Rectal smooth muscle tissue (tissue), 1 donor: ENCODE measurements at regions not wholly inside any gene's neighbourhood (a gene's known extent, or its start where the extent isn't known, plus 50 kb on each side); places are given as distances from the start of the nearest gene placed in this dataset.
"Not testable (repeated sequence)": the region's sequence is repeated elsewhere in the genome, so short reads cannot be mapped to it uniquely, and the experiment has no call there.

Experiments used
- H3K27ac ChIP-seq: one replicate; pipeline ENCODE4 v1.7.0; 2013; ENCODE audit warnings: low read depth, low read length, inconsistent platforms
- H3K27me3 ChIP-seq: one replicate; pipeline ENCODE4 v1.7.0; 2013; ENCODE audit warnings: low read length; ENCODE audit not compliant: control insufficient read depth, insufficient read depth
- H3K36me3 ChIP-seq: one replicate; pipeline ENCODE4 v1.7.0; 2013; ENCODE audit warnings: low read length; ENCODE audit not compliant: control insufficient read depth, insufficient read depth
- H3K4me1 ChIP-seq: one replicate; pipeline ENCODE4 v1.7.0; 2013; ENCODE audit warnings: low read length; ENCODE audit not compliant: control insufficient read depth, insufficient read depth
- H3K4me3 ChIP-seq: one replicate; pipeline ENCODE4 v1.7.0; 2013; ENCODE audit warnings: low read length
- H3K9ac ChIP-seq: one replicate; pipeline ENCODE4 v1.7.0; 2013; ENCODE audit warnings: low read length

DNA sequence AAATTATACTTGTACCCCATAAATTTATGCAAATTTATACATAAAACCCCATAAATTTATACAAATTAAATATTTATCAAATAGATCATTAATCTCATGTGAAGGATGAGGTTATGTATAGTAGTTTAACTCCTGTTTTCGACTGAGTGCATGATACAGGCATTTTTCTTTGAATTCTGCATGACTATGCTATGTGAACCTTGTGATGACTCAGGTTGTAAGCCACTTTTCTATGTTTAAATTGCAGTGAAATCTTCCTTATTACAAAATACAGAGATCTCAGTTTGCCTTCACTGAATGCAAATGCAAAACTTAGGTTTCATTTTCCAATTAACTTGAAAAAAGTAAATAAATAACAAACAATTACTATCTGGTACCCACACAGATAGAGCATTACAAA lies 843.7 kb downstream of the CDH11 start:
- Histone ChIP-seq H3K9ac (no peak overlapping the region), H3K36me3 (no peaks in the 10 kb centered on the region), H3K4me1 (no peaks in the 10 kb centered on the region), H3K4me3 (no peak overlapping the region), H3K27me3 (no peaks in the 10 kb centered on the region), H3K27ac (no peak overlapping the region)

DNA sequence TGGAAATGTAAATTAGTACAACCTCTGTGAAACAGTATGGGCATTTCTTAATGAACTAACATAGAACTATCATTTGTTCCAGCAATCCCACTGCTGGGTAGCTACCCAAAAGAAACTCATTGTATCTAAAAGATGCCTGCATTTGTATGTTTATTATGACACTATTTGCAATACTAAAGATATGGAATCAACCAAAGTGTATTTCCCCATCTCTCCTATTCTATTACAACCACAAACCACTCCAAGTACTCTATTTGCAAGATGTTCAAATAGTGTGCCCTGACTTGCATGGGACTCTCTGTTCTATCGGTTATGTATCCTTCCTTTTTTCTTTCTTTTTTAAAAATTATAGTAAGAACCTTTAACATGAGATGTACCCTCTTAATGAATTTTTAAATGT lies 845.2 kb downstream of the CDH11 start:
- no peak overlapping the region for H3K9ac ChIP-seq
- H3K36me3 ChIP-seq, result no peaks in the 10 kb centered on the region
- H3K27me3 ChIP-seq, result no peaks in the 10 kb centered on the region
- H3K27ac ChIP-seq, result no peak overlapping the region
- H3K4me3 ChIP-seq, result no peak overlapping the region
- no peaks in the 10 kb centered on the region for H3K4me1 ChIP-seq

DNA sequence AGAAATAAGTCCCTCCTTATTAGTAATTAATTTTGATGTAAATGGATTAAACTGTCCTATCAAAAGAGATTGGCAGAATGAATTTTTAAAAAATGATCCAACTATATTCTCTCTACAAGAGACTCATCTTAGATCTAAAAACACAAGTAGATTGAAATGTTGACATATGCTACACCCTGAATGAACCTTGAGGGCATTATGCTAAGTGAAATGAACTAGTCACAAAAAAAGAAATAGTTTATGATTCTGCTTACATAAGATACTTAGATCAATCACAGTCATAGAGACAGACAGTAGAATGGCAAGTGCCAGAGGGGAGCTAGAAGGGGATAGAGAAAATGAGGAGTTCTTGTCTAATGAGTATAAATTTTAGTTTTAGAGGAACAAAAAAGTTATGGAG lies 849.8 kb downstream of the CDH11 start:
- no peaks in the 10 kb centered on the region for H3K36me3 ChIP-seq
- H3K9ac ChIP-seq, result no peak overlapping the region
- no peak overlapping the region for H3K4me3 ChIP-seq
- H3K27ac ChIP-seq, result no peak overlapping the region
- no peaks in the 10 kb centered on the region for H3K27me3 ChIP-seq
- no peaks in the 10 kb centered on the region for H3K4me1 ChIP-seq

DNA sequence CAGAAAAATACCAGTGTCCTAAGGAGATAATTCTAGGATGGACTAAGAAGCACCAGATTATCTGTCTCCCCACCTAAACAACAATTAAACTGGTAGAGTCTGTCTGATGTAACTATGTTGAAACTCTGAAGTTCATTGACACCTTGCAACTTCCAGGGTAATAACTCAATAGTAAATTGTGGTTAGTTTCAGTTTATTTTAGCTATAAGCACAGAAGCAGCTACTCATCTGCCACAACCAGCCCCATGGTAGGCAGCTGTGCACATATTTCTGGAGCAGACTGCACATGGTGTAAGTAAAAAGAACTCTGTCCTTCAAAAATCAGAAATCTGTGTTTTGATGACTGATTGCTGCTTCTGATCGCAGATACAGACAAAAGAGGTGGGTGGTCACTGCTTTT lies 852.1 kb downstream of the CDH11 start:
- Histone ChIP-seq H3K27ac (no peak overlapping the region), H3K4me3 (no peak overlapping the region), H3K4me1 (no peaks in the 10 kb centered on the region), H3K36me3 (no peaks in the 10 kb centered on the region), H3K27me3 (no peaks in the 10 kb centered on the region), H3K9ac (no peak overlapping the region)

DNA sequence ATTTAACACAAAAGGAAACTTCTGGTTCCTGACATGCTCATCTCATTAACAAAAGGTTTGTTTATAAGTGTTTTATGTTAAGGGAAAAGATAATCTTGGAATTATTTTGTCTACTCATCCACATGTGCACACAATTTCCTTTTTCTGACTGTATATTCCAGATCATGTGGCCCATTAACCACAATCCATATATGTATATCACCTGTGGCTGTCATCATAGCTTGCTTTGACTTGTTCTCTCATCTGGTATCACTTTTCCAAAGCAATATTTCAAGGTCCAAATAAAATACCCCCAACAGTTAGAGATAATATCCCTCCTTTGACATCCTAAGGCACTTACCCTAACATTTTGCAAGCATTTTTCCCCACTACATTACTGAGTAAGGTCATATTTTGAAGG lies 856.1 kb downstream of the CDH11 start:
- Histone ChIP-seq H3K27ac (no peak overlapping the region), H3K4me1 (no peaks in the 10 kb centered on the region), H3K4me3 (no peak overlapping the region), H3K9ac (no peak overlapping the region), H3K27me3 (no peaks in the 10 kb centered on the region), H3K36me3 (no peaks in the 10 kb centered on the region)

DNA sequence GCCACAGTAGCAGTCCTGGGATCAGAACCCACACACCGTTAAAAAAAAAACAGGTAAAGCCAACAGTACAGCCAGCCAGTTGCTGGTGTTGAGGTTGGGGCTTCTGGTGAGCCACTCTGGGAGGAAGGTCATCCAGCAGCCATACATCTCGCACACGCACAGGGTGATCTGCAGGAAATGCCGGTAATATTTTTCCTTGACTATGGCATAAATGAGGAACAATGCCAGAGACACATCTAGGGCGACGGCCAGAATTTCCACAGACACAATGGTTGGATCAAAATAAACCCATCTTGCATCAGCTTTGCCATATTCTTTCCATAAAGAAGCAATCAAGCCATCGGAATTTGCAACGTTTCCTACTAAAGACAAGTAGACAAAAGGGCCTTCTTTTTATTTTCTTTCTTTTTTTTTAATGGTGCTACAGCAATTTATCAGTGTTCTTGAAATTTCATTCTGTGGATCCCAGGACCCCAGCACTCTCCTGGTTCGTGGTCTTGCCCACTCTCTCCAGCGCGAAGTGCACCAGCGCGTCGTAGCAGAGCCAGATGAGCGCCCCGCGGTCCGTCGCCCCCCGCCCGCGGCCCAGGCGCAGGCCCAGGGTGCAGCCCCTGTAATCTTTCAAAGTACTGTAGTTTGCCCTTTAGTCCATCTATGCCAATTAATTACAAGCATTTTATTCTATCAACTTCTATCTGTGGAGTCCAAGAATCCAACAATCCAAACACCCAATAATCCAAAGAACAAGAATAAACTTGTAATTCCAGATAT lies 861.0 kb downstream of the CDH11 start:
- not testable (repeated sequence) for H3K4me1 ChIP-seq, H3K4me3 ChIP-seq, H3K27me3 ChIP-seq

DNA sequence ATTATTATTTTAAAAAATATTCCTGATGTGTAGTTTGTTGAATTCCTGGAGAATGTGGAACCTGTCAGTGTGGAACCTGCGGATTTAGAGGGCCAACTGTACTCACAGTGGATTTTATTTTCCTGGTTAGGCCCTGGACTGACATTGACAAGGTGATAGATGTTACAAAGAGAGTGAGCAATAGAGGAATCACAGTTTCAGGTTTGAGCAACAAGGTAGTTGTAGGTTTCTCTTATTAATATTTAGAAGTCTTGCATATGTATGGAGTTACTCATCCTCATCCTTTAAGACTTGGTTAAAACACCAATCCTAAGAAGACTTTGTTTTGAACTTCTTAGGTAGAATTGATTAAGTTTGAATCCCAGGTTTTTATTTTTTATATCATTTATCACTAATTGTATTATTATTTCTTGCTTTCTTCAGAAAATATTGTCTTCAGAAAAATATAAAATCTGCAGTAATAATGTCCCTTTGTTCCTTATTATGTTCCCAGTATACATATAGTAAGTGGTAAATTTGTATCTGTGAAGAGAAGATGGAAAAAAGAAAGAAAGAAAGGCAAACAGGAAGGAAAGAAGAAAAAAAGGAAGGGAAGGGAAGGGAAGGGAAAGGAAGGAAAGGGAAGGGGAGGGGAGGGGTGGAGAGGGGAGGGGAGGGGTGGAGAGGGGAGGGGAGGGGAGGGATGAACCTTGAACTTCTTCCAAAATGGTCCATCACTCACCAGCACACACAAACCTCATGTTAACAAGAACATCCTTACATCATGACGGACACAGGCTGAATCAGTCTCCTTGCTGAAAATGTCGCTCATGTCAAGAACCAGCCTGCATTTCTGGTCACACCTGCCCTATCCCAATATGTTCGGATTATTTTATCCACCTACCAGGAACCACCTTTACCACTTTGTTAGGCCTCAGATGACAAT lies 867.2 kb downstream of the CDH11 start:
- Histone ChIP-seq H3K4me1 (no peaks in the 10 kb centered on the region), H3K9ac (no peak overlapping the region), H3K27me3 (no peaks in the 10 kb centered on the region), H3K36me3 (no peaks in the 10 kb centered on the region), H3K27ac (no peak overlapping the region), H3K4me3 (no peak overlapping the region)

More for the DNA sequence above, 861.0 kb downstream of the CDH11 start:
- H3K9ac ChIP-seq, H3K36me3 ChIP-seq, H3K27ac ChIP-seq: not testable (repeated sequence)

DNA sequence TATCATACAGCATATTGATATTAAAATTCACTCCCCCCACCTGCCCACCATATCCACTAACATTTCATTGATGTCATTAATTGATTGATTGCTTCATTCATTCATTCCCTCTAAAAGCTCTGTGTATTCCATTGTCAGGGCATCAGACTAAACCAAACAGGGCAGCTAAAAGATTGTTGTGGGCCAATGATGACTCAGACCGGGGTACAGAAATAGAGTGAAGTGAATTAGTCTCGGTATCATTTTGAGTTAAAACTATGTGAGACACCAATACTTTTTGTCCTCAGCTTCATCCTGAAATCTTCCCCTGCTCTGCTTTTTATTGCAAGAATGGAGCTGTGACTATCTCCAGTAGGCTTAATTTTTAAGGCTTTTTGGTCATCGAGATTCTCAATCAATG lies 868.3 kb downstream of the CDH11 start:
- no peaks in the 10 kb centered on the region for H3K27me3 ChIP-seq
- H3K36me3 ChIP-seq, result no peaks in the 10 kb centered on the region
- H3K4me1 ChIP-seq, result no peaks in the 10 kb centered on the region
- H3K4me3 ChIP-seq, result no peak overlapping the region
- no peak overlapping the region for H3K27ac ChIP-seq
- H3K9ac ChIP-seq, result no peak overlapping the region

DNA sequence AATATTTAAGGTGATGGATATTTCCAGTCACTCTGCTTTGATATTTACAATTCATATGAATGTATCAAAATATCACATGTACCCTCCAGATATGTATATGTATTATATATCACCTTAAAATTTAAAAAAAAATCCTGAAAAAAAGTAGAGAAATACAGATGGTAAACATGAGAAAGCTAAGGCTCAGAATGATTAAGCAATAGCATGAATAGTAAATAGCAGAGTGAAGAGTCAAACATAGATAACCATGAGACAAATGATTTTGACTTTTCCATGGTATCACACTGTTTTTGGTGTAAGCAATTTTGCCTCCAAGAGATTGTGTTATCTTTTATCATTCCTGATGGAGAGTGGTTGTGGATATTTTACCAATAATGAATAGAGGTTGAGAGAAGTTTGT lies 868.8 kb downstream of the CDH11 start:
- no peaks in the 10 kb centered on the region for H3K36me3 ChIP-seq
- no peak overlapping the region for H3K4me3 ChIP-seq
- no peaks in the 10 kb centered on the region for H3K4me1 ChIP-seq
- no peak overlapping the region for H3K27ac ChIP-seq
- no peak overlapping the region for H3K9ac ChIP-seq
- H3K27me3 ChIP-seq, result no peaks in the 10 kb centered on the region

DNA sequence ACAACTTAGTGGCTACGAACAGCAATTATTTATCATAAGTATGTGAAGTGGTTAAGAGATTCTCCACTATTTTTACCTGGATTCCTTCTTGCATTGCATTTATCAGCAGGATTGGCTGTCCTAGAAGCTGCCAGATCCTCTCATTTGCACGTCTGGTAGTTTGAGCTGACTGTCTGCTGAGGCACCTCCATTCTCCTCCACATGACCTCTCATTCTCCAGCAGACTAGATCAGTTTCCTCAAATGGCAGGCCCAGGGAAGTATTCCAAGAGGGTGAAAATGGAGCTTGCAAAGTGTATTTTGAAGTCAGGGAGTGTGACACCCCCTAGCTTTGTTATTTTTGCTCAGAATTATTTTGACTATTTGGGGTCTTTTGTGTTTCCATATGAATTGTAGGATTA lies 870.1 kb downstream of the CDH11 start:
- H3K4me1 ChIP-seq, result no peaks in the 10 kb centered on the region
- no peaks in the 10 kb centered on the region for H3K27me3 ChIP-seq
- H3K4me3 ChIP-seq, result no peak overlapping the region
- H3K36me3 ChIP-seq, result no peaks in the 10 kb centered on the region
- no peak overlapping the region for H3K27ac ChIP-seq
- no peak overlapping the region for H3K9ac ChIP-seq

DNA sequence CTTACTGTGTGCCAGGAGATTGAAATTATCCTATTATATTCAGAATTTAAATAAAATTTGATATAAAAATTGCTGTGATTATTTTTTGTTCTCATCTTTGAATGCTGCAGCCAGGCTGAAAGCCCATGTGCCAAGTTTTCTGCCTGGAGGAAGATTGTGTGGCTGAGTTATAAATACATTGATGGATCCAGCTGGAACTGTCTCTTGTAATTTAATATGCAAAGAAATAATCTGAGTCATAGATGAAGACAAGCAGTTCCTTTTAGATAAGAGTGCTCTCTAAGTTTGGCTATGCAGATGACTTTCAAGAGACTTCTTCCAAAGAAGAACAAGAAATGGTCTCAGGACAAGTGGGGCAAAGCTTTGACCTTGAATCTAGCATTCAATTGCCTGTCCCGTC lies 871.0 kb downstream of the CDH11 start:
- H3K36me3 ChIP-seq, result no peaks in the 10 kb centered on the region
- no peaks in the 10 kb centered on the region for H3K27me3 ChIP-seq
- H3K4me3 ChIP-seq, result no peak overlapping the region
- H3K9ac ChIP-seq, result no peak overlapping the region
- H3K4me1 ChIP-seq, result no peaks in the 10 kb centered on the region
- H3K27ac ChIP-seq, result no peak overlapping the region

DNA sequence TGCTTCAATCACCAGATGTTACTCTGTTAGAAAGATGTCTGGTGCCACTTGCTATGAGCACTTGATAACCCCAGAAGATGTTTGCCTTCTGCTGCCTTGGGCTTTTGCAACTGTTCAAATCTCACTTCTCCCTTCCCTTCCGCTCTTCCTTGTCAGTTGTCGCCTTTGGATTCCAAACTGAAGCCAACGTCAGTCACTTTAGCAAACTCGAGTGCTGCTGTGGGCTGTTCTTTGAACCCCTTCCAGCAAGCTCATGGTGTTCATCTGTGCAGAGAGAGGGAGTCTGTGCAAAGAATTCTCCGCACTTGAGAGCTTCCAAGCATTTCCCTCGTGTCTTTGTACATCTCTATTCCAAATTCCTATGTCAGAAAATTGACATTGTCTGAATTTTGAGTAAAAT lies 879.4 kb downstream of the CDH11 start:
- H3K27ac ChIP-seq, result no peak overlapping the region
- no peak overlapping the region for H3K4me3 ChIP-seq
- H3K9ac ChIP-seq, result no peak overlapping the region
- no peaks in the 10 kb centered on the region for H3K4me1 ChIP-seq
- no peaks in the 10 kb centered on the region for H3K36me3 ChIP-seq
- no peaks in the 10 kb centered on the region for H3K27me3 ChIP-seq

DNA sequence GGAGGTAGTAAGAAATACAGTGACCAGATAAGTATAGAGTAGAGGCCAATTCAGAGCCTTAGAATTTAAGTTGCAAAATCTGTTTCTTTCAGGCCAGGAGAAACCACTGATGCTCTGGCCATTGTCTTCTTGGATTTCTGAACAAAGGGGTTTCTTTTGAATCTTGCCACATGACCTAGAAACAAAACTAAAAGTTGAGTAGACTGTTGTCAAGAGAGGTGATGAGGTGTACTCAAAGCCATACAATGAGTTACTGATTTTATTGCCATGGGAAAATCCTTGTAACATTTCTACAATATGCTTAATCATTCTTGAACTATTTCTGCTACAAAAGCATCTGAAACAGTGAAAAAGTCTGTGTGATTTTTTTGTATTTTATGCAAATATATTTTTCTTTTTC lies 881.3 kb downstream of the CDH11 start:
- Histone ChIP-seq H3K4me1 (no peaks in the 10 kb centered on the region), H3K9ac (no peak overlapping the region), H3K27ac (no peak overlapping the region), H3K4me3 (no peak overlapping the region), H3K27me3 (no peaks in the 10 kb centered on the region), H3K36me3 (no peaks in the 10 kb centered on the region)
